Kidney (tissue), 13 donors: ENCODE measurements at regions not wholly inside any gene's neighbourhood (a gene's known extent, or its start where the extent isn't known, plus 50 kb on each side); places are given as distances from the start of the nearest gene placed in this dataset.

ENCODE experiments used
- DNase-seq, 5 donors: peaks; one replicate each; pipeline ENCODE4 v3.0.0-alpha.2; 2013 to 2020
- FAIRE-seq: peaks from 2 replicates; lab custom pipeline; 2012; peaks lifted over from hg19 to GRCh38; lab: Jason Lieb, UNC
- H3K27ac ChIP-seq, 2 donors: one replicate each; pipeline ENCODE4 v1.7.0; 2013; ENCODE audit warnings: low read depth in 2 of 2, low read length in 2 of 2, inconsistent platforms in 1 of 2
- H3K27me3 ChIP-seq: one replicate; pipeline ENCODE4 v1.7.1; 2013; ENCODE audit warnings: low read length, inconsistent platforms; ENCODE audit not compliant: control insufficient read depth, insufficient read depth
- H3K36me3 ChIP-seq, 3 donors: one replicate each; pipeline versions ENCODE4 v1.7.0 to v1.7.1; 2013; ENCODE audit warnings: low read length in 3 of 3, control low read depth in 1 of 3, inconsistent platforms in 1 of 3; ENCODE audit not compliant: insufficient read depth in 3 of 3, control insufficient read depth in 2 of 3
- H3K4me1 ChIP-seq, 3 donors: one replicate each; pipeline versions ENCODE4 v1.7.0 to v1.7.1; 2013; ENCODE audit warnings: low read length in 3 of 3, inconsistent platforms in 1 of 3, low read depth in 1 of 3; ENCODE audit not compliant: control insufficient read depth in 2 of 3, insufficient read depth in 2 of 3
- H3K4me3 ChIP-seq, 3 donors: one replicate each; pipeline versions ENCODE4 v1.7.0 to v1.8.1; 2013; ENCODE audit warnings: low read length in 3 of 3, control low read depth in 1 of 3, inconsistent platforms in 1 of 3
- H3K9ac ChIP-seq, 3 donors: one replicate each; pipeline versions ENCODE4 v1.7.0 to v1.7.1; 2013; ENCODE audit warnings: low read length in 3 of 3, control low read depth in 1 of 3, inconsistent platforms in 1 of 3
- H3K9me3 ChIP-seq, 3 donors: one replicate each; pipeline versions ENCODE4 v1.7.0 to v1.7.1; 2013; ENCODE audit warnings: low read length in 3 of 3, control low read depth in 1 of 3, inconsistent platforms in 1 of 3; ENCODE audit not compliant: control insufficient read depth in 2 of 3, insufficient read depth in 1 of 3
- intact Hi-C: fragments of 100-400 bp; cut with DNase I; formaldehyde crosslinking; loops from one replicate; pipeline ENCODE4 v1.11.1; 2022
- TF ChIP-seq, protein P1 (sequence below): IDR thresholded peaks from 3 replicates; pipeline ENCODE4 v1.5.1; 2012; ENCODE audit warnings: mild to moderate bottlenecking, moderate library complexity, borderline replicate concordance; ENCODE audit not compliant: insufficient read depth; ENCODE audit errors: extremely low read depth
- donor health status: control.
- donor health status: control.
- donor health status: control.
- donor health status: control.
- donor health status: control.
- donor health status: DM: yes; HTN: yes; CAD: no.
- donor health status: Normal renal cell carcinoma (clear cell type).

GRCh38 chr3:152611905-152612304 lies 223.0 kb upstream of the P2RY1 start:
- intact Hi-C loops = no loop called here
- Histone ChIP-seq H3K36me3 (no peaks in the 10 kb centered on the region), H3K9ac (no peak overlapping the region), H3K4me1 (no peaks in the 10 kb centered on the region), H3K4me3 (no peak overlapping the region), H3K9me3 (no peaks in the 10 kb centered on the region), H3K27me3 (no peaks in the 10 kb centered on the region), H3K27ac (no peak overlapping the region)
- no peak for FAIRE-seq
- DNase-seq = no peak
- TF ChIP-seq, protein P1, sequence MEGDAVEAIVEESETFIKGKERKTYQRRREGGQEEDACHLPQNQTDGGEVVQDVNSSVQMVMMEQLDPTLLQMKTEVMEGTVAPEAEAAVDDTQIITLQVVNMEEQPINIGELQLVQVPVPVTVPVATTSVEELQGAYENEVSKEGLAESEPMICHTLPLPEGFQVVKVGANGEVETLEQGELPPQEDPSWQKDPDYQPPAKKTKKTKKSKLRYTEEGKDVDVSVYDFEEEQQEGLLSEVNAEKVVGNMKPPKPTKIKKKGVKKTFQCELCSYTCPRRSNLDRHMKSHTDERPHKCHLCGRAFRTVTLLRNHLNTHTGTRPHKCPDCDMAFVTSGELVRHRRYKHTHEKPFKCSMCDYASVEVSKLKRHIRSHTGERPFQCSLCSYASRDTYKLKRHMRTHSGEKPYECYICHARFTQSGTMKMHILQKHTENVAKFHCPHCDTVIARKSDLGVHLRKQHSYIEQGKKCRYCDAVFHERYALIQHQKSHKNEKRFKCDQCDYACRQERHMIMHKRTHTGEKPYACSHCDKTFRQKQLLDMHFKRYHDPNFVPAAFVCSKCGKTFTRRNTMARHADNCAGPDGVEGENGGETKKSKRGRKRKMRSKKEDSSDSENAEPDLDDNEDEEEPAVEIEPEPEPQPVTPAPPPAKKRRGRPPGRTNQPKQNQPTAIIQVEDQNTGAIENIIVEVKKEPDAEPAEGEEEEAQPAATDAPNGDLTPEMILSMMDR = no peak

GRCh38 chr3:152613851-152614250 lies 221.1 kb upstream of the P2RY1 start:
- Histone ChIP-seq H3K4me3 (no peak overlapping the region), H3K9ac (no peak overlapping the region), H3K27ac (no peak overlapping the region), H3K9me3 (no peaks in the 10 kb centered on the region), H3K36me3 (no peaks in the 10 kb centered on the region), H3K4me1 (no peaks in the 10 kb centered on the region), H3K27me3 (no peaks in the 10 kb centered on the region)
- intact Hi-C loops = no loop called here
- DNase-seq (no peak), FAIRE-seq (no peak)
- TF ChIP-seq, protein P1 = no peak

DNA sequence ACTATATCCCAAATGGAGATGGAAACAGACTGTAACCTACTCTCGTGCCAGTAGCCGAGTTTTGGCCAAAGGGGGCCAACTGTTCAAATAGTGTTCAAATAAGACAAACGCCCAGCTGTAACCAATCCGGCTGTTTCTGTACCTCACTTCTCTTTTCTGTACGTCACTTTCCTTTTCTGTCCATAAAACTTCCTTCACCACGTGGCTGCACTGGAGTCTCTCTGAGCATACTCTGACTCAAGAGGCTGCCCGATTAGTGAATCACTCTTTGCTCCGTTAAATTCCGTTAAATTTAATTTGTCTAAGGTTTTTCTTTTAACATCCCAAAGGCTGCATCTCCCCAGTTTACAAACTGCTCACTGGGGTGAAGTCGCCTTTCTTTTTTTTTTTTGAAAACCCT lies 219.2 kb upstream of the P2RY1 start:
- TF ChIP-seq, protein P1 = no peak
- intact Hi-C loops = no loop called here

GRCh38 chr3:152617609-152618008 lies 217.3 kb upstream of the P2RY1 start:
- H3K9ac ChIP-seq = no peak overlapping the region
- intact Hi-C loops = no loop called here
- no peaks in the 10 kb centered on the region for H3K27me3 ChIP-seq
- no peak for DNase-seq
- H3K27ac ChIP-seq = no peak overlapping the region
- TF ChIP-seq, protein P1 = no peak
- no peaks in the 10 kb centered on the region for H3K4me1 ChIP-seq
- no peaks in the 10 kb centered on the region for H3K9me3 ChIP-seq
- H3K36me3 ChIP-seq = no peaks in the 10 kb centered on the region
- FAIRE-seq = no peak
- no peak overlapping the region for H3K4me3 ChIP-seq

More for the DNA sequence above, 219.2 kb upstream of the P2RY1 start:
- Histone ChIP-seq H3K4me1 (no peaks in the 10 kb centered on the region), H3K27ac (no peak overlapping the region), H3K4me3 (no peak overlapping the region), H3K27me3 (no peaks in the 10 kb centered on the region), H3K36me3 (no peaks in the 10 kb centered on the region), H3K9me3 (no peaks in the 10 kb centered on the region), H3K9ac (no peak overlapping the region)
- FAIRE-seq (no peak), DNase-seq (no peak)
